GM21367 (cell line): ENCODE measurements at regions not wholly inside any gene's neighbourhood (a gene's known extent, or its start where the extent isn't known, plus 50 kb on each side); places are given as distances from the start of the nearest gene placed in this dataset.

Source experiments
- ATAC-seq: cut with Tn5 transposase; IDR thresholded peaks from one replicate; pipeline ENCODE4 v1.9.1; 2021; ENCODE audit not compliant: unreplicated experiment

DNA sequence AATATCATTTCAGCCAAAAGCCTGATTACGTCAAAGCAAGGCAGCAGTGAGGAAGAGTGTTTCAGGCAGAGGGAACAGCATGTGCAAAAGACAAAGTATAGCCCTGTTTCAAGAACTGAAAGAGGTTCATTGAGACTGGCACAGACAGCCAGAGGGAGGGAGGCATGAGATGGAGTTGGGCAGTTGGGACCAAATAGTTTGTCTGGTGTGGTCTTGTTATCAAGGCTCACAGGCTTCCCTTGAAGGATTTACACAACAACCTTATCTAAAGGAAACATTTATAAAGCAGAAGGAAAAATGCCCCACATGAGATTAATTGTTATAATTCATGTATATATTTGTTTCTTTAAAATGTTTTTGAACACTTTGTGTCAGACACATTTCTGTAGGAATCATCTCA, 253.3 kb downstream of the DMAC1 start:
- no peak for ATAC-seq

DNA sequence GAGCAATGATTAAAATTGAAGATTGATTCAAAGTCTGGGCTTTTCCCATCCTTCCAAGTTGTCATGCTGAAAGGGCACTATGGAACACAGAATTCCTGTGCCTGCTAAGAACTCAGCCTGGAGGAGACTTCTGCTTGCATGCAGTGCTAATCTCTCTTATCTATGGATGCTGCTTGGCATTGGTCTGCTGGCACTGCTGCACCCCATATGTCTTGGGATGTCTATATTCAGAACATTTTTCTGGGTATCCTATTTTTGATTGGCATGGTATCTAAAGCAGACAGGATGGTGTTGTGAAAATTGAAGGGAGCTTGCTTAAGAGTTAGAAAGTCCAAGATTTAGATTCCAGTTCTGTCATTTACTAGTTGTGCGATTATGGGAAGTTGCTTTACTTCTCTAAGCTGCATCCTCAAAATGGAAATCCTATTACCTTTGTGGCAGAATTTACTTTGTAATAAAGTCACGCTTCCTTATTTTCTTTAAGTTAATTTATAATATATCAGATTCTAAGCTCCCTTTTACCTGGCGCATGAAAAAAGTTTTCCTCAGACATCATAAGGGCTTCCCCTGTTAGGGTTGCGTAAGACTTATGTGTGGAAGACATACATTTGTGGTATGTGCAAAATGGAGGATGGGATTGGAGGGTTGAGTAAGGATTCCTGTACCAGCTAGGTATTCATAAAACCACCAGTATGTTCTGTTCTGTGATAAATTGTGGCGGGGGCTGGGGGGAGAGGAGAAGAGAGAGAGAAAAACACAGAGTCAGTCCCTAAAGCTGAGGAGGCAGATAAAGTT, 254.0 kb downstream of the DMAC1 start:
- ATAC-seq, result no peak

DNA sequence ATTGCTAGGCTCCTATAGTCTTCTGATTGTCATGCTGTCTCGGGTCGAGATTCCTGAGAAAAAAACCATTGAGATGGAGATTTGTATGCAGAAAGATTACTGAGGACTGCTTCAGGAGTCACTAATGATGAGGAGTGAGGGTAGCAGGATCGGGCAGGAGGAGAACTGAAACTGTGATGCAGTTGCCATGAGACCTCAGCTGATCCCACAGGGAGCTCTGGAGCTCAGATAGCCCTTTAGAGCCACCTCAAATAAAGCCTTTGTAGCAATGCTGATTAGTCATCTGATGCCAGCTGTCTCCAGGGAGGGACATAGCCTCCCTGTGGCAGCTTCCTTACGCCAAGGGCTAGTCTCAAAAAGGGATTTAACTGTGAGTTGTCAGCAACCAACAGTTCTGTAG, 256.9 kb downstream of the DMAC1 start:
- no peak for ATAC-seq

DNA sequence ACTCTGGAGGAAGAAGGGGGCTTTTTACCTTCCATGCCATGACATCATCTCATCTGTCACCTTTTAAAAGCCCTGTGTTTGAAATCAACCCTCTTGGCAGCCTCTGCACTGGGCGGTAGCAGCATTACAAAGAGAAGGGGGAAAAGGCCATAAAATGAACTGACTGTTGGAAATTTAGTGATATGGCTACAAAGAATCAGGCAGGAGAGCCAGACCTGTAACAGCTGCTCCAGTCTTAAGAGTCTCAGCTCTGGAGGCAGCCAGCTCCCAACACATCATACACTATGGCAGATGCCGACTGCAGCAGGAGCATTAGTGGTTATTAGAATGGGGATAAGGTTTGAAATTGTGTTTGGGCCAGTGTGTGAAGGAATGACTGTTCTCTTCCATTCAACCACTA, 257.5 kb downstream of the DMAC1 start:
- no peak for ATAC-seq

DNA sequence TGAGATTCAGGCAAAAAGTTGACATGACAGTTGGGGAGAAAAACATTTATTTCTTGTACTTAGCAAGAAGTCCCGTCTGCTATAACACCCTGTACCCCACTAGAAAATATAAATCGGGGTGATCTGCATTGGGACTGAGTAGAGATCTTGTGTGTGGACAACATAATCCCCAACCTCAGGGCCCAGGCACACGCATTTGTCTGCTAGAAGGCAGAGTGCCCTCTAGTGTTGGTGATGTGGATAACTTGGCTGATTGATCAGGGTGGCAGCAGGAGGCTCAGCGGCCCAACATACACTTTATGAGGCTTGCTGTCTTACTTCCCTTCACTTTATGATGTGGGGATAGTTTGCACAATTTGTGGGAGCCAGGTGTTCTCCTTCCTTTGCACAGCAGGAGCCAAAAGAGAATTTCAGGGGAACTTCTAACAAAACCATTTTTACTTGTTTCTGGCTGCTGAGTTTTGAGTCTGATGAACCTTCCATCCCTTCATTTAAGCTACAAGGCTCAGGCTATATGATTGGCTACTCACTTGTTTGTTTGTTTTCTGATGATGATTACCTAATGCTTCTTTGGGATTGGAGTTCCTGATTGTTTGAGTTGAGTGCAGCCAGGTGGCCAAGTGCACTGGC, 263.2 kb downstream of the DMAC1 start:
- ATAC-seq, result peak; percentile 90

DNA sequence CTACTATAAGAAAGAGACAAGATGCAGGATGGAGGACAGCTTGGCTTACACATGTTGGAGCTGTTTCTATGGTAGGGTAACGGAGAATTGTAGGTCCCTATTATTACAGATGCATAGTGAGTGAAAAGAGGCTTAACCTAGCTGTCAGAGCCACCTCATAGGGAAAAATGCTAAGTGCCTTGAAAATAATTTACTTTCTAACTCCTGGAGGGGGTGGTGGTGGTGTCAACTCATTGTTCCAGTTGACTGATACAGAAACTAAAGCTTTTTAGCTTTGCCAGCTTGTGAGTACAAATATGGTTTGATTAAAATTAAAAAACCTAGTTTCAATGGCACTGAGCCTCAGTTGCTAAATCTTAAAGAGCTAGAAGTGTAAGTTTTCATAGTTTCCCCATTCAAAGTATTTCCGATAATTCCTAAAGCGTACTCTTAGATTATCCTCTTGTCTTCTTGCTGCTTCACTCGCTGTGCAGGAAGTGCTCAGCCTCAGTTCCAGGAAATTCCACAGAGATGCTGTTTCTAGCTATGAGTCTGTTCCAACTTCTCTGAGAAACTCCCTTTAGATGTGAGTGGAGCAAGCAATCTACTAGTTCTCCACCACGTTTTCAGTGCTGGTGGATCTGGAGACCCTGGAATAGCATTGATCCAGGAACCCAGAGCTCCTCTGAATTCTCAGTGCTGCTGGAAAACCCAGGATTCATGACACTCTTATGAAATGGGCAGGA, 265.2 kb downstream of the DMAC1 start:
- no peak for ATAC-seq

DNA sequence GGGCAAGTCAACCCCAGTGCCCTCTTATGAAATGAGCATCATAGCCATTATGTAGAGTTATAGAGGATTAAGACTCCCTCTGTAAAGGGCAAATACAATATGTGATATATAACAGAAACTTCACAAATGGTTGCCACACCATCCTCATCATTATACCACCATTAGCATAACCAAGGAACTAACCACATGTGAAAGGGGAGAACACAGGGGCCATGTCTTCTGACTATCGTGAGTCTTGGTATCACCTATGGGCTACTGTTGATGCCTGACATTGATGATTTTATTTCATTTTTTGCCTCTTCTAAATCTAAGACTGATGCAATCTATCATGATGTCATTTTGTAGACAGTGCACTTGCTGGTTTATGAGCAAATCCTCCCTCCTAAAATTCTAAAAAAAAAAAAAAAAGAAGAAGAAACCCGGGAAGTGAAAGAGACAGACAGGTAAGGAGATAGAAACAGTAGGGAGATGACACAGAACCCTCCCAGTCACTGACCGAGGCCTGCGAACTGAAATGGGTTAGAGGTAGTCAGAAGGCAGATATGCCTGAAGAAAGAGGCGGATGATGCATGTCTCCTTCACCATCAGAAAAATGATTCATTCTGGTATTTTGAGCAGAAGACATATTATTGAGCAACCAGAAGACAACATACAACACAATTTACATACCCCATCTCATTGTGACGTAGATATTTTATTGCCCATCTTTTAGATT, 266.0 kb downstream of the DMAC1 start:
- ATAC-seq, result no peak

DNA sequence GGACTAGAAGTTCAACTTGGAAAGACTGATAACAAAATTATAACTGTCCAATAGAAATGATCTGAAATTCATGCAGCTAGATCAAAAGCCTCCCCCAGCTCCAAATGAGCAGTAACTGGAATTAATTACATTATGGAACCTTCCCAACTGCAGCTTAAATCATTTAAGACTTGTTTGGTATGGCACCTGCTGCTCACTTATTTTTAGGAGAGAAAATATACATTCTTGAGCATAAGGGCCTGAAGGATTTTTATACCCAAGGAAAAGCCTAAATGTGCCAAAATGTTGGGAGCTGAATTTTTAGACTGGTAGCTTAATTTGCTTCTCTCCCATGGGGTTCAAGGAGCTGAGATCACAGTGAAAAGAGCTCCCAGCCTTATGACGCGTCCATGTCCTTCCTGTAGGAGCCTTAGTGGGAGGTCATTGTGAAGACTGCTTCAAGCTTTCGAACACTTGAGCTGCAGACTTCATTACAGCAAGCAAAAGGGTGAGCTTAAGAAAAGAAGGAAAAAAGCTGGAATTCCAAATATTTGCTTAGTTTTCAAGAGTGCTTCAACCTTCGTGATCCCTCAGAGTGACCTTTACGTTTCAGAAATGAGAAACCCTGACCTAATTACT, 276.0 kb downstream of the DMAC1 start:
- ATAC-seq, result no peak

DNA sequence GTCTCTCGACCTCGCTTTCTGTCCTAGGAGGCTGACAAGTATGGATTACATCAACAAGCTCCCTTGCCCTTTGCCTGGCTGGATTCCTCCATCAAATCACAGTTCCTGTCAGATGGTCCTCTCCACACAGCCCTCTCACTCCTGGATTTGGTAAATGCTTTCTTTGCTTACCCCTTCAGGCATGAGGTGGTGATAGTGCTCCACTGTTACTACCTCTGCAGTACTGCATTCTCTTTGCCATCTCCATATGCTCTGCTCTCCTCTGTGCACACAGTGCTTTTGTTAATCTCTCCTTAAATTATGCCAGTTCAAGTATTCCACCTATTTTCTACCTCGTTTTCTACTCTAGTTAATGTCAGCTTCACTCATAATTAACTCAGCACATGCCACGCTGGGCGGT, 279.2 kb downstream of the DMAC1 start:
- ATAC-seq, result no peak

DNA sequence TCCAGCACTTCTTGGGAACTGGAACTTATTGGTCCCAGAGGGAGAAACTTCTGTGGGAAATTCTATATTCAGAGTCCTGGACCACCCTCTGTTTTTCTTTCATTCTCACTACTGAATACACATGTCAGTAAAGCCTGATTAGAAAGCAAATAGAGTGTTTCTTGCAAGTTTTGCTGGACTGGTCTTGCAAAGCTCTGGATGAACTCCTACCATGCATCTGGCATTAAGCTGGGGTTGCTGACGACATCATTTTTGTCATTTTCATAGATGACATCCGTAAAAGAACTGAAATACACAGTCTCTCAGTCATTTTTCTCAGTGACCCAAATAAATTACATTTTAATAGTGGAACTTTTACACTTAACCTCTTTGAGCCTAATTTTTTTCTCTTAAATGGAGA, 283.2 kb downstream of the DMAC1 start:
- no peak for ATAC-seq

DNA sequence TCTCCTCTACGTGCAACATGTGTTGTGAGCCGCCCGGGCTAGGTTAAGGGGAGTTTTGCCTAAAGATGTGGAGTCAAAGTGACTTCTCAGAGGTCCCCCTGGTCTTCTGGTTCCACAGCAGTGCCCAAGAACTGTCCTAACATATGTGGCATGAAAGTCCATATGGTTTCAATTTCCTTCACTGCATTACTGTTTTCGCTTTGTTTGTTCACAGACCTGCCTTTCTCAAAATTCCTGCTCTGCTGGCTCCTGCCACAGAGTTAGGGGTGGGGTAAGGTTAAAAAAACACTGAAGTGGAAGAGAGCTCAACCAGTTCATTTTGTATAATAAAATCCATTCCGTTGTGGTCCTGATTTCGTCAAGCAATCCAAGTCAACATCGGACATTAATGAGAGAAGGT, 289.4 kb downstream of the DMAC1 start:
- no peak for ATAC-seq

DNA sequence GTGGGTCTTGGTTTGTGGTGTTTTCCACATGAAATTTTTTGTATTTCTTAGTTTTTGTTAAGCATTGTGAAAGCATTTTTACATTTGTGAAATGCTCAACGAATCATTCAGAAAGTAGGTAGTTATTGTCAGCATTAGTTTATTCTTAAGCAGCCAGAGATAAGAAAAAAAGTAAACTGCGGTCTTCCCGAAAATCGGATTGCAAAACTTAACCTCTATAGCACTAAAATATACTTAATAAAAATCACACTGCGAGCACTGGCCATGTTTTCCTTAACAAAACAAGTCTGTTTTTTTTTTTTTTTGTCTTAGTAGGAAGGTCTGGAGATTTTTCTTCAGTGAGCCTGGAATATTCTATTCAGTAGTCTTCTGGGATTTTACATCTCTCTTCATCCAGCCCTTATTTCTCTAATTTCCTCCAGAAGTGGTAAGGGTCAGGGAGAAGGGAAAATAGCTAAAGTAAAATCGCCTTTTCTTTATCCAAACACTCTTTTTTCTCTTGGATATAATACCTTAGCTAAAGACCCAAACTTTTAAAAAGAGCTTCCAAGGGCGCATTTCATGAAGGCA, 289.9 kb downstream of the DMAC1 start:
- no peak for ATAC-seq

DNA sequence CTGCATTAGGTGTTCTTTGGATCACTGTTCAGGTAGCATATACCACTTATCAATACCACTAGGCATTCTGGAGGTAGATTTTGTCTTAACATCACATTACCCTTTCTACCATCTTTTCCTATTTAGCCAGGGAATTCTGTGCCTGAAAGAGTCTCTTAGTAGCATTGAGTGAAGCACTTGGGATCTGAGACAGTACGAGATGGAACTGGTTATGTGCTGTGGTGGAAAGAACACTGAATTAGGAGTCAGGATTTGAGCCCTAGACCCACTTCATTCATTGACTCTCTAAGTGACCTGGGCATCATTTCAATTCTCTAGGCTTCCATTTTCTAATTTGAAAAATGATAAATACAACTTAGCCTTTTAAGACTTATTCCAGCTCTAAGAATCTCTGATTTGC, 291.1 kb downstream of the DMAC1 start:
- no peak for ATAC-seq

DNA sequence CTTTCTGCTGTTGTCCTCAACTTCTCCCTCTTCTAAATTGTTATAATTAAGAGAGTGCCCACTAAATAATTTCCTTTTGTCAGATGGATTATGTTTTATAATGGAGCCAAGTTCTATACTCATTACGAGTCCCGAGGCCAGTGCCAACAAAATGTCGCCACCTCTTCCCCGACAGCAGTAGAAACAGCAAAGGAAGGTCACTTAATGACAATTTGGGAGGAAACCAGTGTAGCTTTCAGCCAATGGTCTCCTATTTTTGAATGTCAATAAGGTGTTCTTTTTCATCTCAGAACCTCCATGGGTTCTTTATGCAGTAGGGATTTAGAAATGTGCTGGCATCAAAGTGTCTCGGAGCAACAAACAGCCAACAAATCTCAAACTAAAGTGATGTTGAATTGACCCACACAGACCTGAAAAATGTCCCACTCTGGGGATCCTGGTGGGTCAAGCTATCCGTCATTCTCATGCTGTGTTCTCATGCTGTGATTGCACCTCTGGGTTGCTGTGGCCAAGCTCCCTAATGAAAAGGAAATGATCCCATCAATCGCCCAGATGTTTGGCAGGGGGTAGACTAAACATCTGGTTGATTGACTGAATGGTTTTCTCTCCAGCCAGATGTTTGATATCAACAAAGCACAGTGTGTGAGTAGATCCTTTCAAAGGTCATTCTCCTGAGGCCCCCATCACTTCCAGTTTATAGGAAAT, 291.9 kb downstream of the DMAC1 start:
- ATAC-seq, result no peak

DNA sequence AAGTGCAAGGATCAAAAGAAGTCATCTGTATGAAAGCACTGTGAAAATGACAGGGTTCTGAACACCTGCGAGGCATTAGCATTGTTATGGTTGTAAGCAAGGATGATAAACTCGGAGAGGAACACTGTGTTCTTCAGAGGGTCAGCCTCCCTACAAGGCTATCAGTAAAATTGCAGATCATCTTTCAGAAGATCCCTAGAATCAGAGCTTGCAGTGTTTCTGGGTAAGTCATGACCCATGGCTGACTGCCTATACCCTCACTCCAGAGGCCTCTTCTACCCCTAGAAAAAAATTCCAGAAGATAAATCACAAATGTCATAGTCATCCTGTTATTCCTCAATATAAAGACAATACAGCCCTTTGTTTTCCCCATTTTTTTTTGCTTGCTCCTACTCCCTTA, 292.6 kb downstream of the DMAC1 start:
- no peak for ATAC-seq

DNA sequence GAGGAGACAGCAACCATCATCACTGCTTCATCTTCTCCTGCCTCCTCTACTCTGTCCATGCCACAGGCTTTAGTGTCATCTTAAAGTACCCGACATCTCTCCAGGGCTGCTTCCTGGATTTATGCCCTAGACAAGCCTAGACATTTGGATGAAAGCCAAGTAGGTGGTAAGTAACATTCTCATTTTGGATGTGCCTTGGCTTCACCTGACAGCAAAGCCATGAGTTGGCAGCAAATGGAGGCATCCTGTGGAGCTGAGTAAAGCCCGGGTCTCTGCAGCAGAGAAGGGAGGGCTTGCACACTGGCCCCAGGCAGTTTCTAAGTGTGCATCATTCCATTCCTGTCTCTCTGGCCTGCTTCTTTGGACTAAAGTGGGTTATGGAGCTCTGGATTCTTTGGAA, 299.1 kb downstream of the DMAC1 start:
- no peak for ATAC-seq

DNA sequence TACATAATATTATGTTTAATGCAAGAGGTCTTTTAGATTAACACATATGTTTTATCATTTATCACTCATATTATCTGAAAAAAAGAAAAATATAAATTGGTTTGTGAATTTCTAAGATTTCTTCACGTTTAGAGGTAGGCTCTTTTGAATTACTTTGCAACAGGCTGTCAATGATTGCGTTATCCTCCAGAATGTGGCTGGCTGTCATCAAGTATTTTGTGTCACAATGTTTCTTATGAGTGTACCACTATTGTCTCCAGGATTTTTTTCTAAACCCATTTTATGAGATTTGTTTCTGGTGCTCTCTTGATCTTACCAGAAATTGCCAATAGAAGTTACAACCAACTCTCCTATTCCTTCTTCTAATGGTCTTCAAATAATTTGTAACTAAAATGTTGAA, 307.9 kb downstream of the DMAC1 start:
- ATAC-seq, result no peak

DNA sequence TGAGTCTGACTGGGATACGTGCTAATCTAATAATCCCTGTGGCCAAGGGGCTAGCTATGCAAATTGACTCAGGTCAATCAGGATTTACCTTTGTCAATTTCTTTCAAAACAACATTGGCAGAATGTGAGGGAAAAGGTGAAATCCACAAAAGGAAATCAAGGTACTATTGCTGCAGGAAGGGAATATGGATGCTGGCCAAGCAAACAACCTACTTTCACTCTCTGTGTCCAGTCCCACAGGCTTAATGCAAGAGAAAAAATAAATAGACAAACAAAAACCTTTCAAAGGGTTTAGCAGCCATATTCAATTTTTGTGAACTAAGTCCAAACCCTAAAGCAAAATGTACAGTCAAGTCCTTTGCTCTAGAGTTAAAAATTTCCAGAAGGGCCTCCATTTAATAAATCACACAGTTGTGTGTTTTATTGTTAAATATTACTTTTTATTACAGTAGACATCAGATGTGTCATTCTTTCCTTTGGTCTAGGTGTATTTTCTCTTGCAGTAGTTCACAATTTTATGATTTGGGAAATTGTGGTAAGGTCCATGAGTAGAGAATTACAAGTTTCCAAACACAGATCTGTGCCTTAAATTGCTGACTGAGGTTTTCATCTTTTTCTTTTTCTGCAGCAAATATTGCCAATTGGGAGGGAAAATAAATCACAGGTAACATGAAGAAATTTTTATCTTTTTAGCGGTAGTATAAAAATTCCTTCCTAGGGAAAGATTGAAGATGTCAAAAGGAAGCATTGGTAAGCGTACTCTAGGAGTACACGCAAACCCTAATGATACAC, 309.1 kb downstream of the DMAC1 start:
- no peak for ATAC-seq

DNA sequence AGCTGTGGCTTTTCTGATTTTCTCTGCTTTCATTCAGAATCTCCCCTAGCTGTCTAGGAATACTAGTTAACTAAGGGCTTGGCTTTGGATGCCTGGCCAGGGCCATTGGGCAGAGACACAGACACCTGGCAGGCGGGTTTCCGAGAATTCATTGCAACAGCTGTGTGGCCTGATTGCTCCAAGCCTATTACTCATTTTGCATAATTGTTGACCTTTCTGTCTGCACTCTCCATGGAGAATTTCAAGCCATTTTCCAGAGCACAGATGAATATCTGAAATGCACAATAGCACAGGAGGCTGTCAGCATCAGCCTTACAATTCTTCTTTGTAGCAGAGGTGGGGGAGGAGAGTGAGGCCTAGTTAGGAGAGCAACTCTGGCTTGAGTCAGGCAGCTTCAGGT, 310.5 kb downstream of the DMAC1 start:
- no peak for ATAC-seq
